ENCODE measurements at regions not wholly inside any gene's neighbourhood (a gene's known extent, or its start where the extent isn't known, plus 50 kb on each side); places are given as distances from the start of the nearest gene placed in this dataset.

- H3K9me3 ChIP-seq (ENCODE audit: control insufficient read depth in 2 of 3, insufficient read depth in 1 of 3, low read length in 3 of 3): no peaks in the 10 kb centered on the region
- no peak overlapping the region for H3K27ac ChIP-seq (ENCODE audit: low read depth in 2 of 2, low read length in 2 of 2)
- H3K27me3 ChIP-seq (ENCODE audit: control insufficient read depth, insufficient read depth, low read length): no peaks in the 10 kb centered on the region
- H3K4me3 ChIP-seq (ENCODE audit: low read length in 3 of 3): no peak overlapping the region
- H3K4me1 ChIP-seq (ENCODE audit: control insufficient read depth in 2 of 3, insufficient read depth in 2 of 3, low read depth in 1 of 3, low read length in 3 of 3): no peaks in the 10 kb centered on the region
- intact Hi-C loops (cut with DNase I): no loop called here
- FAIRE-seq (no peak), DNase-seq (peak in 2 of 5 donors; percentile 7 to 69)
- TF ChIP-seq CTCF (IDR thresholded peaks at IDR 0.05; ENCODE audit: borderline replicate concordance, extremely low read depth, insufficient read depth): no peak
- no peaks in the 10 kb centered on the region for H3K36me3 ChIP-seq (ENCODE audit: control insufficient read depth in 2 of 3, insufficient read depth in 3 of 3, low read length in 3 of 3)
- H3K9ac ChIP-seq (ENCODE audit: low read length in 3 of 3): no peak overlapping the region
Measured at GRCh38 chr2:147567136-147567535, 277.7 kb upstream of the ACVR2A start.

GRCh38 chr2:147560810-147561535, 283.9 kb upstream of the ACVR2A start:
- Histone ChIP-seq H3K9me3 (ENCODE audit: control insufficient read depth in 2 of 3, insufficient read depth in 1 of 3, low read length in 3 of 3) (no peaks in the 10 kb centered on the region), H3K27me3 (ENCODE audit: control insufficient read depth, insufficient read depth, low read length) (no peaks in the 10 kb centered on the region), H3K4me3 (ENCODE audit: low read length in 3 of 3) (no peak overlapping the region), H3K36me3 (ENCODE audit: control insufficient read depth in 2 of 3, insufficient read depth in 3 of 3, low read length in 3 of 3) (no peaks in the 10 kb centered on the region), H3K9ac (ENCODE audit: low read length in 3 of 3) (no peak overlapping the region), H3K4me1 (ENCODE audit: control insufficient read depth in 2 of 3, insufficient read depth in 2 of 3, low read depth in 1 of 3, low read length in 3 of 3) (no peaks in the 10 kb centered on the region), H3K27ac (ENCODE audit: low read depth in 2 of 2, low read length in 2 of 2) (no peak overlapping the region)
- no peak for DNase-seq
- TF ChIP-seq CTCF (IDR thresholded peaks at IDR 0.05; ENCODE audit: borderline replicate concordance, extremely low read depth, insufficient read depth): no peak
- intact Hi-C loops (cut with DNase I): no loop called here
- FAIRE-seq: no peak

- DNase-seq (peak in 2 of 5 donors; percentile 20 to 21), FAIRE-seq (no peak)
- intact Hi-C loops (cut with DNase I): no loop called here
- Histone ChIP-seq H3K27ac (ENCODE audit: low read depth in 2 of 2, low read length in 2 of 2) (no peak overlapping the region), H3K36me3 (ENCODE audit: control insufficient read depth in 2 of 3, insufficient read depth in 3 of 3, low read length in 3 of 3) (no peaks in the 10 kb centered on the region), H3K9ac (ENCODE audit: low read length in 3 of 3) (no peak overlapping the region), H3K4me1 (ENCODE audit: control insufficient read depth in 2 of 3, insufficient read depth in 2 of 3, low read depth in 1 of 3, low read length in 3 of 3) (no peaks in the 10 kb centered on the region), H3K9me3 (ENCODE audit: control insufficient read depth in 2 of 3, insufficient read depth in 1 of 3, low read length in 3 of 3) (no peaks in the 10 kb centered on the region), H3K27me3 (ENCODE audit: control insufficient read depth, insufficient read depth, low read length) (no peaks in the 10 kb centered on the region), H3K4me3 (ENCODE audit: low read length in 3 of 3) (peak overlapping the region in 1 of 3 donors; percentile 6)
- no peak for TF ChIP-seq CTCF (IDR thresholded peaks at IDR 0.05; ENCODE audit: borderline replicate concordance, extremely low read depth, insufficient read depth)
Measured at GRCh38 chr2:147559070-147559725, 285.6 kb upstream of the ACVR2A start.

Data from kidney (tissue), 13 donors.